PFSK-1 (cell line): ENCODE measurements at regions not wholly inside any gene's neighbourhood (a gene's known extent, or its start where the extent isn't known, plus 50 kb on each side); places are given as distances from the start of the nearest gene placed in this dataset.

ENCODE experiments used
- FOXP2 ChIP-seq: optimal IDR thresholded peaks from 2 replicates; pipeline ENCODE3; 2011; ENCODE audit warnings: borderline replicate concordance, control low read depth, inconsistent platforms; ENCODE audit not compliant: insufficient read depth; ENCODE audit errors: extremely low read length, extremely low read depth
- POLR2AphosphoS5 ChIP-seq: IDR thresholded peaks from 2 replicates; pipeline ENCODE4 v1.6.1; 2012; ENCODE audit warnings: low read depth, mild to moderate bottlenecking, control low read depth, low read length, moderate library complexity
- REST ChIP-seq, 2 experiments: IDR thresholded peaks; 2 replicates each; pipeline versions ENCODE4 v1.6.1 to v1.8.0; 2011 to 2012; ENCODE audit warnings: low read depth in 2 of 2, low read length in 2 of 2, control low read depth in 1 of 2, inconsistent platforms in 1 of 2, mild to moderate bottlenecking in 1 of 2, moderate library complexity in 1 of 2; ENCODE audit not compliant: insufficient read depth in 1 of 2
- SIN3A ChIP-seq: IDR thresholded peaks from 2 replicates; pipeline ENCODE4 v1.6.1; 2012; ENCODE audit warnings: mild to moderate bottlenecking, low read length, moderate library complexity, borderline replicate concordance; ENCODE audit not compliant: insufficient read depth
- TAF1 ChIP-seq: IDR thresholded peaks from 2 replicates; pipeline ENCODE4 v1.6.1; 2012; ENCODE audit warnings: low read length, control low read depth, borderline replicate concordance; ENCODE audit not compliant: insufficient read depth

DNA sequence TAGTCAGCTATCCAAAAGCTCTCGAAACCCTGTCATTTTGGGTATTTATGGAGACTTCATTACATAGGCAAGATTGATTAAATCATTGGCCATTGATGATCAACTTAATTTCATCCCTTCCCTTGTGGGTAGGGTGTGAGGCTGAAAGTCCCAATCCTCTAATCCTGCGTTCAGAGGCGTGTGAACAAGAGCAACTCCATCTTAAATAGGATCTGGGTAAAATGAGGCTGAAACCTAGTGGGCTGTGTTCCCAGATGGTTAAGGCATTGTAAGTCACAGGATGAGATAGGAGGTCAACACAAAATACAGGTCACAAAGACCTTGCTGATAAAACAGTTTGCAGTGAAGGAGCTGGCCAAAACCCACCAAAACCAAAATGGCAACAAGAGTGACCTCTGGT lies 641.7 kb upstream of the GJE1 start:
- no peak for TF ChIP-seq REST (IDR thresholded peaks at IDR 0.05; ENCODE audit: insufficient read depth in 1 of 2, low read depth in 2 of 2, low read length in 2 of 2)
- no peak for TF ChIP-seq POLR2AphosphoS5
- TF ChIP-seq FOXP2 = no peak
- TF ChIP-seq SIN3A = no peak
- no peak for TF ChIP-seq TAF1

- no peak for TF ChIP-seq TAF1
- no peak for TF ChIP-seq FOXP2
- TF ChIP-seq SIN3A = no peak
- no peak for TF ChIP-seq REST (IDR thresholded peaks at IDR 0.05; ENCODE audit: insufficient read depth in 1 of 2, low read depth in 2 of 2, low read length in 2 of 2)
- no peak for TF ChIP-seq POLR2AphosphoS5
These were observed 644.2 kb upstream of the GJE1 start for GRCh38 chr6:141488488-141488887.

DNA sequence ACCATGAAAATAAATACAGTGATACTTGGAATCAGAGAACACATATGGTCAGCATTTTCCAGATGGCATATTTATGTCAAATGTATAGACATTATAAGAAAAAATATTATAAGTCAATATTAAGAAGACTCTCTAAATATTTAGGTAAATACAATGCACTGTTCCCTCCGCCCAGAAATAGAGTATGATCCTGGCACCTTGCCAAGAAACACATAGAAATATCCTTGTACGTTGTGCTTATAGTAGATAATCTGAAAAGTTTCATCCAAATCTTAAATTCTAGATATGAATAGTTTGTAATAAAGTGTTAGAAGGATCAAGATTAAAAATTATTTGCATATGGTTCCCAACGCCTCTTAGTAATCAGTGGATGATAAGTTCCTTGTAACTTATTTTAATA lies 645.8 kb upstream of the GJE1 start:
- no peak for TF ChIP-seq FOXP2
- no peak for TF ChIP-seq TAF1
- no peak for TF ChIP-seq SIN3A
- no peak for TF ChIP-seq POLR2AphosphoS5
- TF ChIP-seq REST (IDR thresholded peaks at IDR 0.05; ENCODE audit: insufficient read depth in 1 of 2, low read depth in 2 of 2, low read length in 2 of 2) = no peak

DNA sequence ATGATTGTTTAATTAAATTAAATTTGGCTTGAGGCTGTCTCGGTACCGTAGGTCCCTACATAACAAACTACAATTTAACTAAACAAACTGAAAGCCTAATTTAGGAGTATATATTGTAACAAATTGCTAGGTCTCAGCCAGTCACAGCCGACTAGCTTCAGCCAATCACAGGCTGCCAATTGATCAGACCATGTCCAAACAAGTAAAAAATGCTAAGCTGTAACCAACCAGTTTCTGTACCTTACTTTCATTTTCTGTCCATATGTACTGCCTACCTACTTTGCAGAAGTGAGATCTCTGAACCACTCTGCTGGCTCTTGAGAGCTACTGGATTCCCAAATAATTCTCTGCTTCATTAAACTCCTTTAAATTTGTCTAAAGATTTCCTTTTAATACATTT lies 648.0 kb upstream of the GJE1 start:
- TF ChIP-seq FOXP2 = no peak
- no peak for TF ChIP-seq REST (IDR thresholded peaks at IDR 0.05; ENCODE audit: insufficient read depth in 1 of 2, low read depth in 2 of 2, low read length in 2 of 2)
- no peak for TF ChIP-seq SIN3A
- no peak for TF ChIP-seq TAF1
- TF ChIP-seq POLR2AphosphoS5 = no peak

DNA sequence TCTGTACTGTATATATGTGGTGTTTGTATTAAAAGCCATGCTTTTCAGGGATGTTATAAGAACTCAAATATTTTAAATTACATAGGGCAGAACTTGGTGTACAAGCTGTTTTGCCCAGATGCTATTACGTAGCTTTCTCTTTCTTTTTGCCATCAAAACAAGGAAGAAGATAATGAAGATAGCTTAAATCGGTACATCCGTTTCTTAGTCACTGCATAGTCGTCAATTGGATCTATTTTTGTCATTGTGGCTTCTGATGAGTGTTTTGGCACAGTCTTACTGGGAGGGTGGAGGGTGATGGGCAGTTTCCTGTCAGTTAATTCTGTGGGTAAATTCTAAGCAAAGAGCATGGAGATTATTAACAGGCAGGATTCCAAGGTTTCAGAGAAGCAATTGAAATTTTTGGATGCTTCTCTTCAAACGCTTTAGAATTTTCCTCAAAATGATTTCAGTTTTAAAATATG lies 649.1 kb upstream of the GJE1 start:
- TF ChIP-seq FOXP2 = peak; percentile 25
- TF ChIP-seq SIN3A = peak; percentile 95; the same call in 1 of the 2 replicates
- peak; percentile 70 for TF ChIP-seq POLR2AphosphoS5
- peak in 1 of 2 experiments; percentile 81; a peak in 2 of 4 replicates for TF ChIP-seq REST (IDR thresholded peaks at IDR 0.05; ENCODE audit: insufficient read depth in 1 of 2, low read depth in 2 of 2, low read length in 2 of 2)
- peak; percentile 41; the same call in 1 of the 2 replicates for TF ChIP-seq TAF1
